GM12878 (cell line): ENCODE measurements at regions not wholly inside any gene's neighbourhood (a gene's known extent, or its start where the extent isn't known, plus 50 kb on each side); places are given as distances from the start of the nearest gene placed in this dataset.

Experiments
- BCL3 ChIP-seq: IDR thresholded peaks from 2 replicates; pipeline ENCODE4 v1.6.1; 2011; ENCODE audit warnings: borderline replicate concordance, low read depth, mild to moderate bottlenecking, moderate library complexity, low read length; ENCODE audit not compliant: insufficient read depth, poor library complexity, severe bottlenecking
- CBFB ChIP-seq: IDR thresholded peaks from 2 replicates; pipeline ENCODE4 v1.6.1; 2016; ENCODE audit warnings: antibody characterized with exemption, low read depth
- CTCF ChIP-seq, 3 experiments: IDR thresholded peaks in 2 of 3; conservative IDR thresholded peaks in 1 of 3; 2 replicates each; pipeline ENCODE4 v1.5.1; 2011; ENCODE audit warnings: low read depth in 3 of 3, low read length in 3 of 3, mild to moderate bottlenecking in 3 of 3, control low read depth in 2 of 3, moderate library complexity in 2 of 3, inconsistent platforms in 1 of 3, mixed read lengths in 1 of 3; ENCODE audit not compliant: control insufficient read depth in 2 of 3, insufficient read depth in 1 of 3; ENCODE audit errors: extremely low read depth in 1 of 3
- E2F4 ChIP-seq: IDR thresholded peaks from 2 replicates; pipeline ENCODE4 v1.6.1; 2012; ENCODE audit warnings: low read depth, low read length, improper control_type of control experiment
- EGR1 ChIP-seq, 2 experiments: IDR thresholded peaks; 1 replicate in 1 of 2; 2 replicates in 1 of 2; pipeline ENCODE4 v1.6.1; 2011 to 2012; ENCODE audit warnings: low read depth in 2 of 2, low read length in 2 of 2, borderline replicate concordance in 1 of 2, mild to moderate bottlenecking in 1 of 2, moderate library complexity in 1 of 2
- EP300 ChIP-seq, 2 experiments: fragments of 150-350 bp in 1 of 2; IDR thresholded peaks; 2 replicates each; pipeline ENCODE4 v1.6.1; 2011 to 2012; ENCODE audit warnings: low read depth in 2 of 2, low read length in 2 of 2, borderline replicate concordance in 1 of 2, improper control_type of control experiment in 1 of 2, inconsistent platforms in 1 of 2; ENCODE audit not compliant: control insufficient read depth in 1 of 2
- EZH2 ChIP-seq: IDR thresholded peaks from 2 replicates; pipeline ENCODE4 v1.6.1; 2012; ENCODE audit warnings: low read depth, mild to moderate bottlenecking, control low read depth, inconsistent platforms, low read length, borderline replicate concordance; ENCODE audit not compliant: control insufficient read depth
- RAD21 ChIP-seq: IDR thresholded peaks from 2 replicates; pipeline ENCODE4 v1.6.1; 2011; ENCODE audit warnings: mild to moderate bottlenecking, low read depth, low read length, moderate library complexity; ENCODE audit not compliant: insufficient read depth
- RELA ChIP-seq: fragments of 450-650 bp; IDR thresholded peaks from 2 replicates; pipeline ENCODE4 v1.8.0; 2014; ENCODE audit warnings: borderline replicate concordance; ENCODE audit not compliant: partially characterized antibody
- TAF1 ChIP-seq: IDR thresholded peaks from 2 replicates; pipeline ENCODE4 v1.6.1; 2011; ENCODE audit warnings: mild to moderate bottlenecking, low read depth, low read length, borderline replicate concordance
- TBL1XR1 ChIP-seq: IDR thresholded peaks from 2 replicates; pipeline ENCODE4 v1.6.1; 2012; ENCODE audit warnings: low read depth, low read length, improper control_type of control experiment
- ZBTB33 ChIP-seq: fragments of 450-650 bp; IDR thresholded peaks from 2 replicates; pipeline ENCODE4 v1.6.1; 2017; ENCODE audit warnings: mild to moderate bottlenecking
- TF ChIP-seq, protein P1 (sequence below): IDR thresholded peaks from 2 replicates; pipeline ENCODE4 v1.6.1; 2012; ENCODE audit warnings: mild to moderate bottlenecking, low read depth, low read length

DNA sequence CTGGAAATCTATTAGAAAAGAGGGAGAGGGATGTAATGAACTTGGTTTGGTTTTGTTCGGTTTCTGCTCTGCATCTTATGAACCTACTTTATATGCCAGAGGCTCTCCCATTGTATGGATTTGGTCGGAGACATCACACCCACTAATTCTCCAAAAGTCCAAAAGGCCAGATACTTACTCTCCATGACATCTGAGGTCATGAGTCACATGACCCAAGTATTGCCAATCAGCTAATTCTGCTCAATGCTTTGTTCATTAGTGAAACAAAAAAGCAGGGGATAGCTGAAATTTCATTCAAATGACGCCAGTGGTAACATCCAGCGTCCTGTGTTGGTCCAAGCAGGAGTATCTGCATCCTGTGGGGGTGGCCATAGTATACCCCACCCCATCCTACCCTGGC lies 173.6 kb downstream of the TRIM33 start:
- no peak for TF ChIP-seq RELA
- TF ChIP-seq CTCF (IDR thresholded peaks at IDR 0.05 in 2 of 3, conservative IDR thresholded peaks at IDR 0.05 in 1 of 3; ENCODE audit: control insufficient read depth in 2 of 3, extremely low read depth in 1 of 3, insufficient read depth in 1 of 3, low read depth in 3 of 3, low read length in 3 of 3) = no peak
- no peak for TF ChIP-seq RAD21
- TF ChIP-seq, protein P1, sequence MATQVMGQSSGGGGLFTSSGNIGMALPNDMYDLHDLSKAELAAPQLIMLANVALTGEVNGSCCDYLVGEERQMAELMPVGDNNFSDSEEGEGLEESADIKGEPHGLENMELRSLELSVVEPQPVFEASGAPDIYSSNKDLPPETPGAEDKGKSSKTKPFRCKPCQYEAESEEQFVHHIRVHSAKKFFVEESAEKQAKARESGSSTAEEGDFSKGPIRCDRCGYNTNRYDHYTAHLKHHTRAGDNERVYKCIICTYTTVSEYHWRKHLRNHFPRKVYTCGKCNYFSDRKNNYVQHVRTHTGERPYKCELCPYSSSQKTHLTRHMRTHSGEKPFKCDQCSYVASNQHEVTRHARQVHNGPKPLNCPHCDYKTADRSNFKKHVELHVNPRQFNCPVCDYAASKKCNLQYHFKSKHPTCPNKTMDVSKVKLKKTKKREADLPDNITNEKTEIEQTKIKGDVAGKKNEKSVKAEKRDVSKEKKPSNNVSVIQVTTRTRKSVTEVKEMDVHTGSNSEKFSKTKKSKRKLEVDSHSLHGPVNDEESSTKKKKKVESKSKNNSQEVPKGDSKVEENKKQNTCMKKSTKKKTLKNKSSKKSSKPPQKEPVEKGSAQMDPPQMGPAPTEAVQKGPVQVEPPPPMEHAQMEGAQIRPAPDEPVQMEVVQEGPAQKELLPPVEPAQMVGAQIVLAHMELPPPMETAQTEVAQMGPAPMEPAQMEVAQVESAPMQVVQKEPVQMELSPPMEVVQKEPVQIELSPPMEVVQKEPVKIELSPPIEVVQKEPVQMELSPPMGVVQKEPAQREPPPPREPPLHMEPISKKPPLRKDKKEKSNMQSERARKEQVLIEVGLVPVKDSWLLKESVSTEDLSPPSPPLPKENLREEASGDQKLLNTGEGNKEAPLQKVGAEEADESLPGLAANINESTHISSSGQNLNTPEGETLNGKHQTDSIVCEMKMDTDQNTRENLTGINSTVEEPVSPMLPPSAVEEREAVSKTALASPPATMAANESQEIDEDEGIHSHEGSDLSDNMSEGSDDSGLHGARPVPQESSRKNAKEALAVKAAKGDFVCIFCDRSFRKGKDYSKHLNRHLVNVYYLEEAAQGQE = no peak
- no peak for TF ChIP-seq EP300 (IDR thresholded peaks at IDR 0.05; ENCODE audit: borderline replicate concordance in 1 of 2, control insufficient read depth in 1 of 2, low read depth in 2 of 2, low read length in 2 of 2)
- TF ChIP-seq EGR1 (IDR thresholded peaks at IDR 0.05; ENCODE audit: borderline replicate concordance in 1 of 2, low read depth in 2 of 2, low read length in 2 of 2) = no peak
- TF ChIP-seq E2F4 = no peak
- TF ChIP-seq ZBTB33 = no peak
- TF ChIP-seq TBL1XR1 = no peak
- no peak for TF ChIP-seq CBFB
- TF ChIP-seq TAF1 = no peak
- no peak for TF ChIP-seq EZH2
- no peak for TF ChIP-seq BCL3
